Esophagus squamous epithelium (tissue), 5 donors: ENCODE measurements at regions not wholly inside any gene's neighbourhood (a gene's known extent, or its start where the extent isn't known, plus 50 kb on each side); places are given as distances from the start of the nearest gene placed in this dataset.
"Not testable (repeated sequence)": the region's sequence is repeated elsewhere in the genome, so short reads cannot be mapped to it uniquely, and the experiment has no call there.

ENCODE experiments used
- DNase-seq: peaks from one replicate; lab custom pipeline; 2025; lab: John Stamatoyannopoulos, UW
- H3K27ac ChIP-seq, 4 donors: fragments of 200-600 bp; sonication (generic); one replicate each; pipeline ENCODE4 v1.5.1; 2016 to 2019; ENCODE audit warnings: mild to moderate bottlenecking in 1 of 4
- H3K27me3 ChIP-seq, 4 donors: fragments of 200-600 bp; sonication (generic); 1 replicate in 3 of 4; 2 replicates in 1 of 4; pipeline versions ENCODE4 v1.5.1 to v1.6.0; 2017 to 2021; ENCODE audit warnings: antibody characterized with exemption in 1 of 4
- H3K36me3 ChIP-seq, 3 donors: fragments of 200-600 bp; sonication (generic); one replicate each; pipeline ENCODE4 v1.5.1; 2016 to 2019
- H3K4me1 ChIP-seq, 3 donors: fragments of 200-600 bp; sonication (generic); one replicate each; pipeline ENCODE4 v1.5.1; 2017 to 2019
- H3K4me3 ChIP-seq, 4 donors: fragments of 200-600 bp; sonication (generic); 1 replicate in 3 of 4; 2 replicates in 1 of 4; pipeline ENCODE4 v1.5.1; 2016 to 2019; ENCODE audit warnings: mild to moderate bottlenecking in 2 of 4, moderate library complexity in 1 of 4
- H3K9me3 ChIP-seq, 3 donors: fragments of 200-600 bp; sonication (generic); one replicate each; pipeline ENCODE4 v1.5.1; 2016 to 2019
- CTCF ChIP-seq, 6 experiments: fragments of 450-650 bp in 4 of 6; fragments of 200-600 bp in 2 of 6; sonication (generic) in 2 of 6; IDR thresholded peaks; one replicate each; pipeline ENCODE4 v1.5.1; 2016 to 2019; ENCODE audit warnings: antibody characterized with exemption in 6 of 6, mild to moderate bottlenecking in 4 of 6, moderate library complexity in 4 of 6
- POLR2A ChIP-seq, 4 donors: fragments of 450-650 bp; IDR thresholded peaks; one replicate each; pipeline ENCODE4 v1.6.1; 2017; ENCODE audit warnings: antibody characterized with exemption in 4 of 4, mild to moderate bottlenecking in 4 of 4, moderate library complexity in 3 of 4
- WGBS, 2 donors: methylation state at CpG; one replicate each; pipeline ENCODE4 v1.1.5; 2018; 5-methylcytosine and 5-hydroxymethylcytosine counted together
- intact Hi-C: fragments of 100-400 bp; cut with DNase I; formaldehyde crosslinking; loops from one replicate; pipeline ENCODE4 v1.15.0; 2022
- donor health status: DM: yes; HTN: yes; CAD: no.

GRCh38 chr21:35436899-35437298, 387.8 kb upstream of the RUNX1 start:
- Histone ChIP-seq H3K4me1 (peaks cover 0 to 14% (median 6%) of the 10 kb centered on the region in 3 donors), H3K4me3 (no peak overlapping the region), H3K9me3 (peaks cover 0 to 25% (median 7%) of the 10 kb centered on the region in 3 donors), H3K27me3 (peaks cover 0 to 10% (median 0%) of the 10 kb centered on the region in 4 donors), H3K36me3 (no peaks in the 10 kb centered on the region), H3K27ac (no peak overlapping the region)
- no peak for DNase-seq
- TF ChIP-seq CTCF (IDR thresholded peaks at IDR 0.05) (peak in 1 of 6 experiments; percentile 16), POLR2A (IDR thresholded peaks at IDR 0.05) (no peak)
- intact Hi-C loops = no loop called here
- WGBS, 2 donors = 86 to 95% methylated on average over 1 of the region's 1 CpG

- peaks cover 0 to 31% (median 7%) of the 10 kb centered on the region in 3 donors for H3K9me3 ChIP-seq
- DNase-seq, H3K4me3 ChIP-seq, intact Hi-C loops, H3K36me3 ChIP-seq, H3K27ac ChIP-seq, H3K4me1 ChIP-seq: not testable (repeated sequence)
- WGBS, 2 donors = 74 to 82% methylated on average over 4 of the region's 5 CpGs
- peaks cover 0 to 22% (median 0%) of the 10 kb centered on the region in 4 donors for H3K27me3 ChIP-seq
These were observed 383.5 kb upstream of the RUNX1 start for GRCh38 chr21:35432601-35433000.

- Histone ChIP-seq H3K4me1 (peaks cover 0 to 8% (median 0%) of the 10 kb centered on the region in 3 donors), H3K4me3 (no peak overlapping the region), H3K27ac (no peak overlapping the region), H3K9me3 (peaks cover 0 to 31% (median 7%) of the 10 kb centered on the region in 3 donors), H3K27me3 (peaks cover 0 to 38% (median 0%) of the 10 kb centered on the region in 4 donors), H3K36me3 (no peaks in the 10 kb centered on the region)
- 79 to 93% methylated on average over 3 of the region's 3 CpGs for WGBS, 2 donors
- intact Hi-C loops = no loop called here
- no peak for TF ChIP-seq CTCF (IDR thresholded peaks at IDR 0.05)
- no peak for TF ChIP-seq POLR2A (IDR thresholded peaks at IDR 0.05)
- DNase-seq = no peak
These were observed 381.2 kb upstream of the RUNX1 start for GRCh38 chr21:35430260-35430659.

- TF ChIP-seq POLR2A (IDR thresholded peaks at IDR 0.05) (no peak), CTCF (IDR thresholded peaks at IDR 0.05) (no peak)
- intact Hi-C loops = no loop called here
- Histone ChIP-seq H3K4me1 (peaks cover 0 to 8% (median 0%) of the 10 kb centered on the region in 3 donors), H3K9me3 (peaks cover 0 to 22% (median 7%) of the 10 kb centered on the region in 3 donors), H3K27me3 (peaks cover 0 to 42% (median 0%) of the 10 kb centered on the region in 4 donors), H3K27ac (peak overlapping the region in 2 of 4 donors; percentile 57 to 76), H3K36me3 (no peaks in the 10 kb centered on the region), H3K4me3 (no peak overlapping the region)
- DNase-seq = no peak
These were observed 379.8 kb upstream of the RUNX1 start for GRCh38 chr21:35428937-35429336.

GRCh38 chr21:35428489-35428888, 379.4 kb upstream of the RUNX1 start:
- H3K27ac ChIP-seq = peak overlapping the region in 2 of 4 donors; percentile 57 to 76
- H3K9me3 ChIP-seq = peaks cover 0 to 21% (median 7%) of the 10 kb centered on the region in 3 donors
- no peak overlapping the region for H3K4me3 ChIP-seq
- no peak for DNase-seq
- no peaks in the 10 kb centered on the region for H3K36me3 ChIP-seq
- WGBS, 2 donors = 19 to 41% methylated on average over 4 to 6 of the region's 9 CpGs
- TF ChIP-seq CTCF (IDR thresholded peaks at IDR 0.05) = no peak
- TF ChIP-seq POLR2A (IDR thresholded peaks at IDR 0.05) = no peak
- peaks cover 0 to 8% (median 0%) of the 10 kb centered on the region in 3 donors for H3K4me1 ChIP-seq
- intact Hi-C loops = no loop called here
- H3K27me3 ChIP-seq = peaks cover 0 to 38% (median 0%) of the 10 kb centered on the region in 4 donors

- peak overlapping the region in 2 of 4 donors; percentile 57 to 76 for H3K27ac ChIP-seq
- peaks cover 0 to 8% (median 0%) of the 10 kb centered on the region in 3 donors for H3K4me1 ChIP-seq
- intact Hi-C loops = no loop called here
- peaks cover 0 to 16% (median 7%) of the 10 kb centered on the region in 3 donors for H3K9me3 ChIP-seq
- peaks cover 0 to 38% (median 0%) of the 10 kb centered on the region in 4 donors for H3K27me3 ChIP-seq
- DNase-seq = no peak
- no peak for TF ChIP-seq POLR2A (IDR thresholded peaks at IDR 0.05)
- TF ChIP-seq CTCF (IDR thresholded peaks at IDR 0.05) = no peak
- H3K36me3 ChIP-seq = no peaks in the 10 kb centered on the region
- no peak overlapping the region for H3K4me3 ChIP-seq
These were observed 378.9 kb upstream of the RUNX1 start for GRCh38 chr21:35428001-35428320.
